HG03025 (cell line): ENCODE measurements at regions not wholly inside any gene's neighbourhood (a gene's known extent, or its start where the extent isn't known, plus 50 kb on each side); places are given as distances from the start of the nearest gene placed in this dataset.
"Not testable (repeated sequence)": the region's sequence is repeated elsewhere in the genome, so short reads cannot be mapped to it uniquely, and the experiment has no call there.

ENCODE experiments used
- ATAC-seq: cut with Tn5 transposase; IDR thresholded peaks from one replicate; pipeline ENCODE4 v1.9.1; 2021; ENCODE audit warnings: mild to moderate bottlenecking, moderate library complexity; ENCODE audit not compliant: unreplicated experiment, low FRiP score

GRCh38 chr3:15982243-15982642, 184.5 kb upstream of the ANKRD28 start:
- no peak for ATAC-seq

- no peak for ATAC-seq
Measured at GRCh38 chr3:15982667-15983196, 185.0 kb upstream of the ANKRD28 start.

DNA sequence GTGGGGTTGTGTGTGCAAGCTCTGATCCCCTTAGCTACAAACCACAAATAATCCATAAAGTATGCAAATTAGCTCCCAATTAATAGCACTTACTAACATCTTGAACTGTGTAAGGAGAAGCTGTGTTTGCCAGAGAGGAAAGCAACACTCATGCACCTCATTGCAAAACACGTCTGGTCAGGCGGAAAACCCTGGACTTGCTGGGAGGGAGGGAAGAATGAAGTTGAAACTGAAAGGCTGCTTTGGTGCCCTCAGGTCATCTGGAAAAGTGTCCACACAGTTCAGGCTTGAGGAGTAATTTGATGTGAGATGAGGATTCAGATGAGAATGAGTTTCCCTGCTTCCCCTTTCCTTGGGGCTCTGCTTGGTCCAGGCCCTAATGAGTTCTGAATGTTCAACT, 185.5 kb upstream of the ANKRD28 start:
- no peak for ATAC-seq

GRCh38 chr3:15983693-15984092, 185.9 kb upstream of the ANKRD28 start:
- no peak for ATAC-seq

- ATAC-seq: no peak
Measured at GRCh38 chr3:15989419-15989818, 185.1 kb upstream of the GALNT15 start.

DNA sequence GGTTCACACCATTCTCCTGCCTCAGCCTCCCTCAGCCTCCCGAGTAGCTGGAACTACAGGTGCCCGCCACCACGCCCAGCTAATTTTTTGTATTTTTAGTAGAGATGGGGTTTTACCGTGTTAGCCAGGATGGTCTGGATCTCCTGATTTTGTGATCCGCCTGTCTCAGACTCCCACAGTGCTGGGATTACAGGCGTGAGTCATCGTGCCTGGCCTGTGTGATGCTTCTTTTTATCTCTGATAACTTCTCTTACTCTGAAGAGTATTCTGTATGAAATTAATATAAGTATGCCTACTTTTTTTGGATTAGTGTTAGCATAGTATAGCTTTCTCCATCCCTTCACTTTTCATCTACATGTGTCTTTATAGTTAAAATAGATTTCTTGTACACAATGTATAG, 180.8 kb upstream of the GALNT15 start:
- not testable (repeated sequence) for ATAC-seq

GRCh38 chr3:15996496-15996895, 178.0 kb upstream of the GALNT15 start:
- not testable (repeated sequence) for ATAC-seq

DNA sequence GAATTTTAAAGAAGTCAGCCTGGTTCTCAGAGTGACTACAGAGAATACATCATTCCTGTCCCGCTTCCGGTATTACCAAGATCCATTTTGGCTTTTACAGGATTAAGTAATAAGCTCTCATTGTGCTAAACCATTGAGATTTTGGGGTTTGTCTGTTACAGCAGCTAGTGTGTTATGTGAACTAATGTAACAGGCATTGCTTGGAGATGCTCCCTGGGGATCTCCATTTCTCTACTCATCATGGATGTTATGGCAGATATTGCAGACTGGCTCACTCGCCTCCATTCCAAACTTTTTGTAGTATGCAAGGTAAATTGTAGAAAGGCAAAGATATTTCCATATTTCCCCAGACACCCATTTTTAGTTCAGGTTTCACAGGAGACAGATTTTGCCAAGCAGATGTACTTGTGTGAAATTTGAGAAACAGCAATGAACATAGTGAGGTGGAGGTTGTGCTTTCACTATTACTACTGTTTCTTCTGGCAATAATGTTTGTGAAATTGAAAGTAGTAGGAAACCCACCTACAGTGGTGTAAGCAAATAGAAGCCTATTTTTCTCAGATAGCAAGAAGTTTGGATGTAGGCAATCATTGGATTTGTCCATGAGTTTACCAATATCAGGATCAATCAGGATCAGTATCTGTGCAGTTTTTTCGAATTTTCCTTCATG, 177.1 kb upstream of the GALNT15 start:
- ATAC-seq: no peak

DNA sequence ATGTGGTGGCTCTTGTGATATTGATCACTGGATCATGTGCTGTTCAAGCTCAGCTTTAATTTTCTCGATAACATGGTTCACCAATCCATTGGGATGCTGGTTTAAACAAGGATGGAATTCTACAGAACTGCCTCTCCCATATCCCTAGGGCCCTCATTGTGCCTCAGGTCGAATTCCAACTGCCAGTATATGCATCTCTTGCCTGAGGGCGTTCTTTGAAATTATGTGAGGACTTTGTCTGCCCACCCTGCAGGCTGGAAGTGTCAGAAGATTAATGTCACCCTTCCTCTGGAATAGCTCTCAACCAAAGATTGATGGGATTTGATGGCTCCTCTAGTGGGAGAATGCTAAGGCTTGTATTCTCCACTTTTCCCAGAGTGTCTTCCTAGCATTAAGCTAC, 175.6 kb upstream of the GALNT15 start:
- no peak for ATAC-seq

DNA sequence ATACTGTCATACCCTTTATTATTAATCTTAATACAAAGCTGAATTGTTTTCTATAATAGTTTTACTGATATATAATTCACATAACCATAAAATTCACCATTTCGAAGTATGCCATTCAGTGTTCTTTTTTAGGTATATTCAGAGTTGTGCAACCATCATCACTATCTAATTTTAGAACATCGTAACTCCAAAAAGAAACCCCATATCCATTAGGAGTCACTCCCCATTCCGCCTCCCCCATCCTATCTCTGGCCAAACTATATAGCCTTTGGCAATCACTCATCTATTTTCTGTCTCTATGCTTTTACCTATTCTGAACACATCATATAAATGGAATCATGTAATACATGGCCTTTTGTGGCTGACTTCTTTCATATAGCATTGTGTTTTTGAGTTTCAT, 169.7 kb upstream of the GALNT15 start:
- no peak for ATAC-seq

- ATAC-seq: no peak
Measured at GRCh38 chr3:16011376-16011775, 163.1 kb upstream of the GALNT15 start.

GRCh38 chr3:16012086-16012485, 162.4 kb upstream of the GALNT15 start:
- no peak for ATAC-seq

GRCh38 chr3:16013568-16013967, 160.9 kb upstream of the GALNT15 start:
- no peak for ATAC-seq

DNA sequence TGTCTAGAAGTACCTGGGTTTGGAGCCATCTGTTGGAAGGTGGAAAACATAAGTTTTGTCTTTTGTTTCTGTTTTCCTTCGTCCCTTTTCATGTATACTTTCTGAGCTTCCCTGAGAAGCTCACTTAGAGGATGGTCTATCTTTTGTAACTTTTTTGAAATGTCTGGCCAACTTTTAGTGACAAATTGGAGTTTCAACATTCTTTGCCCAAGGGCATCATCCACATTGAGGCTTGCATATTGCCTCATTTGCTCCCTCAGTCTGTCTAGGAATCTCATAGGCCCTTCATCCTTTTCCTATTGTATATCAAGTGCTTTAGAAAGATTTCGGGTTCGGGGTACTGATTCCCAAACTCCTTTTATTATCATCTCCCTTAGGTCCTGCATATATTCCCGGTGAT, 152.7 kb upstream of the GALNT15 start:
- ATAC-seq: not testable (repeated sequence)

DNA sequence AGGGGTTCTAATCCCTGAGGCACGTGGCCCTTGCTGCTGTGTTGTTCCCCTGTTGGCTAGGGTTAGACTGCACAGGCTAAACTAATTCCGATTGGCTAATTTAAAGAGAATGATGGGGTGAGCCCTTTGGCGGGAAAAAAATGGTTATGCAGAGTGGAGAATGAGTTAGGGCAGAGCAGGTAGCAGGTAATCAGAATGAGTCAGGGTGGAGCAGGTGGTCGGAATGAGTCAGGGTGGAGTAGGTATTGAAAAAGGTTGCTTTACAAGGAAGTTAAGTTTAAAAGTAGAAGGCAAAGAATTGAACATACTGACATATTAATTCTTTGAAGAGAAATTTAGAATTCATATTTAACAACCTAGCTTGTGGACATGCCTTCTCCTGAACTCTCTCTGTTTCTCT, 150.6 kb upstream of the GALNT15 start:
- ATAC-seq: not testable (repeated sequence)

DNA sequence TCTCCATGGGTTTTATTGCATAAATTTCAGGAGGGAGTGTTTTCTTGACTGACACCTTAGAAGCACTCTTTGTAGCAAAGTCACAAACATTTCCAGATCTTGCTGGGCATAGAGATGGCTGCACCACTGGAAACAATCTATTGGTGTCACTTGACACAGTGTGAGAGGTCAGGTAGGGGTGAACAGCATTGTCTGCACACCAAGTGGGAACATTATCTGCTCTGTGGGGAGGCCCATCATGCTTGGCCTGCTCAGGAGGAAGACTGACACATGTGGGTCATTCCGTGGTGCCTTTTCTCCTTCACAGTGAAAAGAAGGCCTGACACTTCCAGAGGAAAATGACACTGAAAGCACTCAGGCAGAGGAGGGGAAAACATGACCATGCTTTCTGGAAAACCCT, 149.9 kb upstream of the GALNT15 start:
- ATAC-seq: no peak

DNA sequence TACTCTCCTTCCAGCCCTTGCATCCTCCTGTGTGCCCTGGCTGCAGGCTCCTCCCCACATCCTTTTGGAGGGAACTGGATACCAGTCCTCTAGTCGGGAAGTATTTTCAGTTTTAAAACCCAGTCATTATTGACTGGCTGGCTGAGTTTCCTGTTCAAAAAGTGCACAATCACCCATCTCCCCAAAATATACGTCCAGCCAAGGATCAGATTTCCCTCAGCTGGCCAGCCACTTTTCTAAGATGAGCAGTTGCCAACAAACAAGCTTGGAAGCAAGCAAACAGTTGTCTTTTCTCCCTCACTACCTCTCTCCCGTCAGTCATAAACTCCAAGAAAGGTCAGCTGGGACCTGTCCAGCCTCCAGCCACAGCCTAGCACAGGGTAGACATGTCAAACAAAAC, 147.7 kb upstream of the GALNT15 start:
- ATAC-seq: no peak

- no peak for ATAC-seq
Measured at GRCh38 chr3:16028604-16029003, 145.9 kb upstream of the GALNT15 start.

DNA sequence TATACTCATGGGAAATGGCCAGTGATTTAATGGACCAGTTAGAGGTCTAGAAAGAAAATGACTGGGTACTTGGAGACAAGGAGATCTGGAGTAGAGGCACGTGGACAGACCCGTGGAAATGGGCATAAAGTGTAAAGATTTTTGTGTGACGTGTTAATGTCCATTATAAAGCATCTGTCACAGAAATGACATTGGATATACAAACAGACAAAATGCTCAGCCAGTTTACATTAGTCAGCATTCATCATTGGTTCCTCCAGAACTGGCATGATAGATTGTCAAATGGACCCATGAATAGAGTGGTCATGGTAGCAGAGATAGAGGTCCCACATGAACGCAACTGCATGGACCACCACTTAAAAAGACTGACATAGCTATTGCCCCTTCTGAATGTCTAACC, 144.1 kb upstream of the GALNT15 start:
- no peak for ATAC-seq

DNA sequence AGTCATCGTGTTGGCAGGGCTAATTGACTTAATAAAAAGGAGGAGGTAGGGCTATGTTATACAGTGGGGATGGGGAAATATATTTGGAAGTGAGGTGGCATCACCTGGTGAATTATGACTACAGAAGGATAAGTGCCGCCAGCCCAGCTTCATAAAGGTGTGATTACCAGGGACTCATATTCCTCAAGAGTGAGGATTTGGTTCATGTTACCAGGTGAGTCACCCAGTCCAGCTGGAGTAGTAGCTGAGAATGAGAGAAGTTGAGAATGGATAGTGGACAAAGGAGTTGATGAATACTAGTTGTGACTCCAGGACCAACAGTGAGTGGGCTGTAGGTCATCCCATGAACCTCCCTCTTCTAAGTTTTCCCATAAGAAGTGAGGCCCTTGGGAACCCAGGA, 143.0 kb upstream of the GALNT15 start:
- ATAC-seq: no peak

- ATAC-seq: no peak
Measured at GRCh38 chr3:16033889-16034687, 140.4 kb upstream of the GALNT15 start.

GRCh38 chr3:16040991-16041390, 133.5 kb upstream of the GALNT15 start:
- no peak for ATAC-seq
